ENCODE measurements at regions not wholly inside any gene's neighbourhood (a gene's known extent, or its start where the extent isn't known, plus 50 kb on each side); places are given as distances from the start of the nearest gene placed in this dataset.

DNA sequence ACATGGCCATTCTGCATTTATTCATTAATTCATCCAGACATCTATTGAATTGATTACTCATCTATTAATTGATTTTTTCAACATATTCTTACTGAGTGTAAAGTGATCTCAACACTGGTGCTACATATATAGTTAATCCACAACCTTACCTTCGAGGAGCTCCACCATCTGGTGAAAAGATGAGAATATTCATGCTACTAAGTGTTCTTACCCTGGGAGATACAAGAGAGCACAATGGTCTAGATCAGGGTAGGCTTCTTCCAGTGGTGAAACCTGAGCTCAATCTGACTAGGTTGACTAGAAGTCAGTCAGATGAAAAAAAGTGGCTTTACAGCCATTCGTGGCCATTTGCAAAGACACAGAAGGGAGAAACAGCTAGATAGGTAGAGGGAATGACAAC is 507.4 kb downstream of the ANKRD7 start:
- WGBS, result 36% methylated on average over 2 of the region's 2 CpGs
- H3K9me3 ChIP-seq (ENCODE audit: control insufficient read depth, low read length), result peaks cover 7% of the 10 kb centered on the region
- no peak overlapping the region for H3K23ac ChIP-seq (ENCODE audit: low read length in 2 of 2)
- DNase-seq, result no peak
- H3K4me1 ChIP-seq (ENCODE audit: control insufficient read depth, insufficient read depth, low read depth, low read length), result no peaks in the 10 kb centered on the region
- no peak overlapping the region for H2AFZ ChIP-seq (ENCODE audit: low read depth, low read length)
- H3K27ac ChIP-seq (ENCODE audit: low read length, poor library complexity, severe bottlenecking), result no peak overlapping the region
- H2BK15ac ChIP-seq (ENCODE audit: low read depth, poor library complexity, severe bottlenecking), result no peak overlapping the region
- no peak overlapping the region for H4K8ac ChIP-seq (ENCODE audit: low read length)
- H3K36me3 ChIP-seq (ENCODE audit: control insufficient read depth in 1 of 2, insufficient read depth in 2 of 2, low read depth in 1 of 2, low read length in 2 of 2), result no peaks in the 10 kb centered on the region
- H3K27me3 ChIP-seq (ENCODE audit: control insufficient read depth in 1 of 2, insufficient read depth in 1 of 2, low read length in 2 of 2), result no peaks in the 10 kb centered on the region
- H2AK5ac ChIP-seq (ENCODE audit: low read length, severe bottlenecking), result no peak overlapping the region
- no peak overlapping the region for H2BK5ac ChIP-seq (ENCODE audit: low read depth, low read length, poor library complexity, severe bottlenecking)
- no peak overlapping the region for H2BK120ac ChIP-seq (ENCODE audit: low read depth, low read length)
- H3K4me2 ChIP-seq (ENCODE audit: low read length, poor library complexity, severe bottlenecking), result no peak overlapping the region
- H3K79me1 ChIP-seq (replicated peaks; ENCODE audit: low read length, poor library complexity, severe bottlenecking), result no peaks in the 10 kb centered on the region
- H2BK12ac ChIP-seq (ENCODE audit: low read length in 2 of 2), result peak overlapping the region in 1 of 2 experiments; percentile 71
- H3K9ac ChIP-seq (ENCODE audit: low read length), result no peak overlapping the region
- H3K18ac ChIP-seq (ENCODE audit: low read depth in 1 of 2, low read length in 2 of 2), result peak overlapping the region in 1 of 2 experiments; percentile 62
- H3K4me3 ChIP-seq (ENCODE audit: insufficient read depth in 1 of 2, low read depth in 1 of 2, low read length in 2 of 2), result no peak overlapping the region
- H4K91ac ChIP-seq (ENCODE audit: low read length), result no peak overlapping the region
- H3K14ac ChIP-seq (ENCODE audit: low read length in 2 of 2), result no peak overlapping the region
- H3K4ac ChIP-seq (ENCODE audit: low read depth in 1 of 2, low read length in 2 of 2), result no peak overlapping the region

DNA sequence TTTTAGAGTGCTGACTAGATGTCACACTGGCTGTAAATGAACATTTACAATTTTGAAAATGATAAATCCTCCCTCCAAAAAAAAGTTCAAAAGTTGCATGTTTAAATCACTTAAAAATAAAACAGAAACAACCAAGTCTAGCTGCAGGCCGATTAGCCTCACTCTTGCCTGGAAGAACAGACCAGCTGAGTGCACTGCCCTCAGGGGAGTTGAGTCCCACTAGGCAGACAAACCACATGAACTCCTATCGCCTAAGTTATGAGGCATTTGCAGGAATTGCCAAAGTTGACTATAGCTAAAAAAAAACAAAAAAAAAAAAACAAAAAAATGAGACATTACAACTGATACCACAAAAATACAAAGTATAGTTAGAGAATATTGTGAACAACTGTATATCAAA is 510.0 kb downstream of the ANKRD7 start:
- peak; percentile 52 for DNase-seq
- no peak overlapping the region for H3K14ac ChIP-seq (ENCODE audit: low read length in 2 of 2)
- no peak overlapping the region for H3K27ac ChIP-seq (ENCODE audit: low read length, poor library complexity, severe bottlenecking)
- no peaks in the 10 kb centered on the region for H3K27me3 ChIP-seq (ENCODE audit: control insufficient read depth in 1 of 2, insufficient read depth in 1 of 2, low read length in 2 of 2)
- H3K4me1 ChIP-seq (ENCODE audit: control insufficient read depth, insufficient read depth, low read depth, low read length), result no peaks in the 10 kb centered on the region
- H2AFZ ChIP-seq (ENCODE audit: low read depth, low read length), result no peak overlapping the region
- H2AK5ac ChIP-seq (ENCODE audit: low read length, severe bottlenecking), result no peak overlapping the region
- H3K18ac ChIP-seq (ENCODE audit: low read depth in 1 of 2, low read length in 2 of 2), result peak overlapping the region in 1 of 2 experiments; percentile 57
- peak overlapping the region in 1 of 2 experiments; percentile 49 for H3K4ac ChIP-seq (ENCODE audit: low read depth in 1 of 2, low read length in 2 of 2)
- no peak overlapping the region for H3K4me3 ChIP-seq (ENCODE audit: insufficient read depth in 1 of 2, low read depth in 1 of 2, low read length in 2 of 2)
- no peak overlapping the region for H4K8ac ChIP-seq (ENCODE audit: low read length)
- no peaks in the 10 kb centered on the region for H3K79me1 ChIP-seq (replicated peaks; ENCODE audit: low read length, poor library complexity, severe bottlenecking)
- no peak overlapping the region for H3K9ac ChIP-seq (ENCODE audit: low read length)
- no peak overlapping the region for H2BK15ac ChIP-seq (ENCODE audit: low read depth, poor library complexity, severe bottlenecking)
- H2BK12ac ChIP-seq (ENCODE audit: low read length in 2 of 2), result peak overlapping the region in 1 of 2 experiments; percentile 86
- H3K36me3 ChIP-seq (ENCODE audit: control insufficient read depth in 1 of 2, insufficient read depth in 2 of 2, low read depth in 1 of 2, low read length in 2 of 2), result no peaks in the 10 kb centered on the region
- H4K91ac ChIP-seq (ENCODE audit: low read length), result no peak overlapping the region
- no peak overlapping the region for H3K23ac ChIP-seq (ENCODE audit: low read length in 2 of 2)
- no peak overlapping the region for H2BK5ac ChIP-seq (ENCODE audit: low read depth, low read length, poor library complexity, severe bottlenecking)
- H3K9me3 ChIP-seq (ENCODE audit: control insufficient read depth, low read length), result peaks cover 7% of the 10 kb centered on the region
- WGBS, result 20% methylated on average over 1 of the region's 2 CpGs
- no peak overlapping the region for H3K4me2 ChIP-seq (ENCODE audit: low read length, poor library complexity, severe bottlenecking)
- peak overlapping the region; percentile 77 for H2BK120ac ChIP-seq (ENCODE audit: low read depth, low read length)

DNA sequence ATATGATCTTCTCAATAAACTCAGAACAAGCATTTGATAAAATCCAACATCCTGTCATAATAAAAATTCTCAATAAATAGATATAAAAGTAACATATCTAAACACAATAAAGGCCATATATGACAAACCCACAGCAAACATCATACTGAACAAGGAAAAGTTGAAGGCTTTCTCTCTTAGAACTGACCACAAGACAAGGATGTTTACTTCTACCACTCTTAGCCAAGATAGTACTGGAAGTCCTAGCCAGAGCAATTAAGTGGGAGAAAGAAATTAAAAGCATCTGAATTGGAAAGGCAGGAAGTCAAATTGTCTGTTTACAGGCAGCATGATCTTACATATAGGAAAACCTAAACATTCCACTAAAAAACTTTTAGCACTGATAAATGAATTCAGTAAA is 510.9 kb downstream of the ANKRD7 start:
- no peak overlapping the region for H2AK5ac ChIP-seq (ENCODE audit: low read length, severe bottlenecking)
- H3K27ac ChIP-seq (ENCODE audit: low read length, poor library complexity, severe bottlenecking), result no peak overlapping the region
- no peak overlapping the region for H2BK12ac ChIP-seq (ENCODE audit: low read length in 2 of 2)
- H4K8ac ChIP-seq (ENCODE audit: low read length), result no peak overlapping the region
- no peaks in the 10 kb centered on the region for H3K4me1 ChIP-seq (ENCODE audit: control insufficient read depth, insufficient read depth, low read depth, low read length)
- H2BK120ac ChIP-seq (ENCODE audit: low read depth, low read length), result no peak overlapping the region
- H3K9me3 ChIP-seq (ENCODE audit: control insufficient read depth, low read length), result peaks cover 7% of the 10 kb centered on the region
- H2BK5ac ChIP-seq (ENCODE audit: low read depth, low read length, poor library complexity, severe bottlenecking), result no peak overlapping the region
- H2BK15ac ChIP-seq (ENCODE audit: low read depth, poor library complexity, severe bottlenecking), result no peak overlapping the region
- no peak overlapping the region for H3K9ac ChIP-seq (ENCODE audit: low read length)
- no peaks in the 10 kb centered on the region for H3K36me3 ChIP-seq (ENCODE audit: control insufficient read depth in 1 of 2, insufficient read depth in 2 of 2, low read depth in 1 of 2, low read length in 2 of 2)
- no peak overlapping the region for H2AFZ ChIP-seq (ENCODE audit: low read depth, low read length)
- H3K79me1 ChIP-seq (replicated peaks; ENCODE audit: low read length, poor library complexity, severe bottlenecking), result no peaks in the 10 kb centered on the region
- no peak overlapping the region for H3K23ac ChIP-seq (ENCODE audit: low read length in 2 of 2)
- no peaks in the 10 kb centered on the region for H3K27me3 ChIP-seq (ENCODE audit: control insufficient read depth in 1 of 2, insufficient read depth in 1 of 2, low read length in 2 of 2)
- H3K14ac ChIP-seq (ENCODE audit: low read length in 2 of 2), result no peak overlapping the region
- no peak overlapping the region for H3K4me2 ChIP-seq (ENCODE audit: low read length, poor library complexity, severe bottlenecking)
- H3K18ac ChIP-seq (ENCODE audit: low read depth in 1 of 2, low read length in 2 of 2), result no peak overlapping the region
- H3K4ac ChIP-seq (ENCODE audit: low read depth in 1 of 2, low read length in 2 of 2), result no peak overlapping the region
- H4K91ac ChIP-seq (ENCODE audit: low read length), result no peak overlapping the region
- peak; percentile 81 for DNase-seq
- no peak overlapping the region for H3K4me3 ChIP-seq (ENCODE audit: insufficient read depth in 1 of 2, low read depth in 1 of 2, low read length in 2 of 2)

DNA sequence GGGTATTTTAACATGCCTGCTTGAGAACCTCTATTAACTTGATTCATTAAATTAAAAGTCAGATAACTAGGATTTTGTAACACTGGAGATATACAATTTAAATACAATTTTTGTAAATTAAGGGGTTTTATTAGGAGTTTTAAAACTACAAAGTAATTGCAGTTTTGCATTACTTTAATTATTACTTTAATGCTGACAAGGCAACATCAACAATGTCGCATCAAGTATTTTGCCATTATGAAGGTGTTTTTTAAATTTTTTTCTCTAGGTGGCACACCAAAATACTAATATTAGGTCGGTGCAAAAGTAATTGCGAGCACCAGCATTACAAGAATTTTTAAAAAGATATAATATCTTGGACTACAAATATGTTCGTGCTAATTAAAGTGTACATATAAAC is 513.4 kb downstream of the ANKRD7 start:
- Histone ChIP-seq H3K27ac (ENCODE audit: low read length, poor library complexity, severe bottlenecking) (no peak overlapping the region), H2BK12ac (ENCODE audit: low read length in 2 of 2) (no peak overlapping the region), H2AFZ (ENCODE audit: low read depth, low read length) (no peak overlapping the region), H3K36me3 (ENCODE audit: control insufficient read depth in 1 of 2, insufficient read depth in 2 of 2, low read depth in 1 of 2, low read length in 2 of 2) (no peaks in the 10 kb centered on the region), H3K79me1 (replicated peaks; ENCODE audit: low read length, poor library complexity, severe bottlenecking) (no peaks in the 10 kb centered on the region), H3K18ac (ENCODE audit: low read depth in 1 of 2, low read length in 2 of 2) (peak overlapping the region in 1 of 2 experiments; percentile 8), H4K91ac (ENCODE audit: low read length) (no peak overlapping the region), H3K4ac (ENCODE audit: low read depth in 1 of 2, low read length in 2 of 2) (peak overlapping the region in 1 of 2 experiments; percentile 73), H4K8ac (ENCODE audit: low read length) (no peak overlapping the region), H3K23ac (ENCODE audit: low read length in 2 of 2) (no peak overlapping the region), H2BK5ac (ENCODE audit: low read depth, low read length, poor library complexity, severe bottlenecking) (no peak overlapping the region), H2BK15ac (ENCODE audit: low read depth, poor library complexity, severe bottlenecking) (no peak overlapping the region), H3K4me1 (ENCODE audit: control insufficient read depth, insufficient read depth, low read depth, low read length) (no peaks in the 10 kb centered on the region), H3K4me2 (ENCODE audit: low read length, poor library complexity, severe bottlenecking) (no peak overlapping the region), H2BK120ac (ENCODE audit: low read depth, low read length) (no peak overlapping the region), H3K27me3 (ENCODE audit: control insufficient read depth in 1 of 2, insufficient read depth in 1 of 2, low read length in 2 of 2) (no peaks in the 10 kb centered on the region), H3K4me3 (ENCODE audit: insufficient read depth in 1 of 2, low read depth in 1 of 2, low read length in 2 of 2) (no peak overlapping the region), H3K14ac (ENCODE audit: low read length in 2 of 2) (no peak overlapping the region), H2AK5ac (ENCODE audit: low read length, severe bottlenecking) (no peak overlapping the region), H3K9me3 (ENCODE audit: control insufficient read depth, low read length) (peaks cover 7% of the 10 kb centered on the region), H3K9ac (ENCODE audit: low read length) (no peak overlapping the region)
- DNase-seq, result no peak
- WGBS, result no CpG with 5 or more reads among the region's 4 CpGs

Measured in mesenchymal stem cell (in vitro differentiated cells and primary cell).